ENCODE measurements at regions not wholly inside any gene's neighbourhood (a gene's known extent, or its start where the extent isn't known, plus 50 kb on each side); places are given as distances from the start of the nearest gene placed in this dataset.

GRCh38 chr11:87447606-87448005 is 409.9 kb downstream of the TMEM135 start:
- no peaks in the 10 kb centered on the region for H3K4me1 ChIP-seq
- DNase-seq (no peak), ATAC-seq (no peak)
- no peak overlapping the region for H3K4me3 ChIP-seq
- no peaks in the 10 kb centered on the region for H3K27me3 ChIP-seq
- intact Hi-C loops (cut with DNase I), result no loop called here
- H3K9me3 ChIP-seq, result no peaks in the 10 kb centered on the region
- H3K27ac ChIP-seq, result no peak overlapping the region
- TF ChIP-seq CTCF (IDR thresholded peaks at IDR 0.05), result no peak
- H3K36me3 ChIP-seq, result no peaks in the 10 kb centered on the region

- no peak for DNase-seq
These were observed 407.3 kb downstream of the TMEM135 start for GRCh38 chr11:87444993-87445392.

GRCh38 chr11:87443707-87444106 is 406.0 kb downstream of the TMEM135 start:
- intact Hi-C loops (cut with DNase I), result no loop called here
- no peak overlapping the region for H3K4me3 ChIP-seq
- ATAC-seq (no peak), DNase-seq (no peak)
- no peaks in the 10 kb centered on the region for H3K27me3 ChIP-seq
- H3K27ac ChIP-seq, result no peak overlapping the region
- no peaks in the 10 kb centered on the region for H3K9me3 ChIP-seq
- no peaks in the 10 kb centered on the region for H3K36me3 ChIP-seq
- TF ChIP-seq CTCF (IDR thresholded peaks at IDR 0.05), result no peak
- no peaks in the 10 kb centered on the region for H3K4me1 ChIP-seq

More at GRCh38 chr11:87444993-87445392, 407.3 kb downstream of the TMEM135 start:
- H3K36me3 ChIP-seq, result no peaks in the 10 kb centered on the region
- no peak for TF ChIP-seq CTCF (IDR thresholded peaks at IDR 0.05)
- H3K4me3 ChIP-seq, result no peak overlapping the region
- no peak for ATAC-seq
- no peaks in the 10 kb centered on the region for H3K4me1 ChIP-seq
- no peak overlapping the region for H3K27ac ChIP-seq
- H3K27me3 ChIP-seq, result no peaks in the 10 kb centered on the region
- intact Hi-C loops (cut with DNase I), result no loop called here
- H3K9me3 ChIP-seq, result no peaks in the 10 kb centered on the region

GRCh38 chr11:87440076-87440770 is 402.5 kb downstream of the TMEM135 start:
- intact Hi-C loops (cut with DNase I), result no loop called here
- H3K27me3 ChIP-seq, result no peaks in the 10 kb centered on the region
- no peak for ATAC-seq
- no peak for TF ChIP-seq CTCF (IDR thresholded peaks at IDR 0.05)
- no peak overlapping the region for H3K4me3 ChIP-seq
- peak in 1 of 4 donors; percentile 8 for DNase-seq
- H3K36me3 ChIP-seq, result no peaks in the 10 kb centered on the region
- H3K4me1 ChIP-seq, result no peaks in the 10 kb centered on the region
- no peak overlapping the region for H3K27ac ChIP-seq
- no peaks in the 10 kb centered on the region for H3K9me3 ChIP-seq

- H3K4me3 ChIP-seq, result no peak overlapping the region
- intact Hi-C loops (cut with DNase I), result no loop called here
- no peak for ATAC-seq
These were observed 400.7 kb downstream of the TMEM135 start for GRCh38 chr11:87438416-87438815.

More at GRCh38 chr11:87438416-87438815, 400.7 kb downstream of the TMEM135 start:
- no peaks in the 10 kb centered on the region for H3K36me3 ChIP-seq
- no peaks in the 10 kb centered on the region for H3K27me3 ChIP-seq
- no peak for DNase-seq
- TF ChIP-seq CTCF (IDR thresholded peaks at IDR 0.05), result no peak
- H3K9me3 ChIP-seq, result no peaks in the 10 kb centered on the region
- no peak overlapping the region for H3K27ac ChIP-seq
- H3K4me1 ChIP-seq, result no peaks in the 10 kb centered on the region
